ENCODE measurements at regions not wholly inside any gene's neighbourhood (a gene's known extent, or its start where the extent isn't known, plus 50 kb on each side); places are given as distances from the start of the nearest gene placed in this dataset.

DNA sequence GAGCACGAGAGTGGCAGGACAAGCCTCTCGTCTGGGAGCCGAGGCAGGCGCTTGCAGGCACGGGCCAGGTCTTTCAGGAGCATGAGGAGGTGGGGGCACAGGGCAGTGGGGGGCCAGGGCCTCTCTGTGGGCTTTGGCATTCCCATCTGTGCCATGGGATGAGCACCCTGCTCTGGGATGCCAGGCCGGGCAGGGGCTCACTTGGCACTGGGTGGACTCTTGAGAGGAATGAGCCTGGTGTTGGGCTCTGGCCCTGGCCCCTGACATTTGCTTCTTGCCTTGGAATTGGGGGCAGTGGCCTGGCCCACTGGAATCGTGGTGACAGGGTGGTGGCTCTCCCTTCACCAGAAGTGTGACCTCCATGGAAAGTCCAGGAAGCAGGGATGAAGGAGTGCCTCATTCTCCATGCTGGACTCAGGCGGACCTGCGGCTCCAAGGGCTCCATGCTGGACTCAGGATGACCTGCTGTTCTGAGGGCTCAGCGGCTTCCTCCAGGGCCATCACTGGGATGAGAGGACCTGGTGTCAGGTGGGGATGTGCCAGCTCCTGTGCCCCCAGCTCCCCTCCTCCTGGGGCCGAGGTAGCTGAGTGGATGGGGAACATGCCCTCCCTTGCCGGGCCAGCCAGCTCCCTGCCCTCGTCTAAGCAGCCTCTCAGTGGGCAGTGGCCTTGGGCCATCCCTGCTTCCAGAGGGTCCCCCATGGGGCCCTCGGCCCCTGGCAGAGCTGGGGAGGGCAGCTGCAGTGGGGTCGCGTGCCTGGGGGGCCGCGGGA lies 220.3 kb downstream of the KIF26A start (continued):
- TF ChIP-seq, protein P1, sequence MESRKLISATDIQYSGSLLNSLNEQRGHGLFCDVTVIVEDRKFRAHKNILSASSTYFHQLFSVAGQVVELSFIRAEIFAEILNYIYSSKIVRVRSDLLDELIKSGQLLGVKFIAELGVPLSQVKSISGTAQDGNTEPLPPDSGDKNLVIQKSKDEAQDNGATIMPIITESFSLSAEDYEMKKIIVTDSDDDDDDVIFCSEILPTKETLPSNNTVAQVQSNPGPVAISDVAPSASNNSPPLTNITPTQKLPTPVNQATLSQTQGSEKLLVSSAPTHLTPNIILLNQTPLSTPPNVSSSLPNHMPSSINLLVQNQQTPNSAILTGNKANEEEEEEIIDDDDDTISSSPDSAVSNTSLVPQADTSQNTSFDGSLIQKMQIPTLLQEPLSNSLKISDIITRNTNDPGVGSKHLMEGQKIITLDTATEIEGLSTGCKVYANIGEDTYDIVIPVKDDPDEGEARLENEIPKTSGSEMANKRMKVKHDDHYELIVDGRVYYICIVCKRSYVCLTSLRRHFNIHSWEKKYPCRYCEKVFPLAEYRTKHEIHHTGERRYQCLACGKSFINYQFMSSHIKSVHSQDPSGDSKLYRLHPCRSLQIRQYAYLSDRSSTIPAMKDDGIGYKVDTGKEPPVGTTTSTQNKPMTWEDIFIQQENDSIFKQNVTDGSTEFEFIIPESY (IDR thresholded peaks at IDR 0.05; ENCODE audit: extremely low read depth, insufficient replicate concordance, low read length) = no peak
- no peak for TF ChIP-seq CEBPB (IDR thresholded peaks at IDR 0.05; ENCODE audit: low read depth)
- no peak for TF ChIP-seq CBX3 (IDR thresholded peaks at IDR 0.05; ENCODE audit: low read depth)

DNA sequence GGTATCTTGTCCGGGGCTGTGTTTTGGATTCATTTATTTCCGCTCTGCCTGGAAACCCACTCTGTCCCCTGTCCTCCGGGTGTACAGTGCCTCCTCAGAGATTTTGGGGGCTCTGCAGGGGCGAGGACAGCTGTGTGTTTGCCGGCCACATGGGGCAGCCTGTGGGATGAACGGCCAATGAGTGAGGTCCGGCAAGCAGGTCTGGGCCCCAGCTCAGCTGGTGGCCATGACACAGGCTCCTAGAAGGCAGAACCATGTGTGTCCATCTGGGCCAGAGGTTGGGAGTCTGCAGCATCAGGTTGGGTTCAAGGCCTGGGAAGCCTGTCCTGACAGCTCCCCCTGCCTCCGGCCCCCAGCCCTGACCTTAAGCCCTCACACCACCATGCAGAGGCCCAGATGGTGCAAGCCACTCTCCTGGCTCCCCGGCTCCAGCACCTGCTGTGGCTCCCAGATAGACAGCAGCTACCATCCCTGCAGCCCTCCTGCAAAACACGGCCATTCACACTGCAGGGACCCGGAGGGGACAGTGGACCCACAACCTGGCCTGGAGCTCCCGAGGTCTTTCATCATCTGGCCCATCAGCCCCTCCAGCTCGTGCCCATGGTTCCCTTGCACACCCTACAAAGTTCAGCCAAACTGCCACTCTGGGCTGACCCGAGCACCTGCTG lies 220.1 kb upstream of the C14orf180 start:
- intact Hi-C loops (cut with micrococcal nuclease) = no loop called here
- Histone ChIP-seq H2AFZ (ENCODE audit: low read depth, low read length, poor library complexity, severe bottlenecking) (no peak overlapping the region), H3K9me3 (ENCODE audit: control insufficient read depth in 1 of 2, insufficient read depth in 1 of 2, low read depth in 1 of 2, low read length in 2 of 2) (no peaks in the 10 kb centered on the region), H3K4me1 (ENCODE audit: control insufficient read depth in 1 of 2, insufficient read depth in 2 of 2, low read length in 2 of 2) (no peaks in the 10 kb centered on the region), H3K27ac (ENCODE audit: low read depth, low read length) (no peak overlapping the region), H3K4me2 (ENCODE audit: low read length) (no peak overlapping the region), H3K9me2 (ENCODE audit: insufficient read depth) (no peaks in the 10 kb centered on the region), H4K20me1 (ENCODE audit: insufficient read depth) (no peaks in the 10 kb centered on the region), H3K79me2 (ENCODE audit: insufficient read depth, low read length) (no peaks in the 10 kb centered on the region), H3K9ac (ENCODE audit: low read length) (no peak overlapping the region), H3K4me3 (replicated peaks in 1 of 2; ENCODE audit: low read depth in 1 of 2, low read length in 2 of 2) (no peak overlapping the region), H3K36me3 (ENCODE audit: control insufficient read depth in 1 of 2, insufficient read depth in 2 of 2, low read length in 2 of 2) (no peaks in the 10 kb centered on the region), H3K27me3 (ENCODE audit: insufficient read depth, low read length) (no peaks in the 10 kb centered on the region)
- ChIA-PET RAD21 (ENCODE audit: low non-redundant PET in 1 of 2, low total read pairs in 2 of 2, uncharacterized antibody in 2 of 2, unreplicated experiment in 2 of 2) (no interaction called here), POLR2A (no interaction called here), CTCF (interaction anchor here (1.8 kb wide), 1 partner anchor 17 kb away, joined by 4 read pairs; no protein-coding TSS in a partner anchor)
- TF ChIP-seq TCF7L2 (IDR thresholded peaks at IDR 0.05; ENCODE audit: borderline replicate concordance, extremely low read depth, insufficient read depth, insufficient read length) = no peak
- no peak for TF ChIP-seq EGR1 (IDR thresholded peaks at IDR 0.05; ENCODE audit: low read depth)
- no peak for TF ChIP-seq FOSL1 (IDR thresholded peaks at IDR 0.05; ENCODE audit: low read depth)
- no TSS peak for BruUV-seq (replicated peaks)
- DNase-seq (ENCODE audit: low read depth, low spot score) = no peak
- no peak for ATAC-seq
